IMR-90 (cell line): ENCODE measurements at regions not wholly inside any gene's neighbourhood (a gene's known extent, or its start where the extent isn't known, plus 50 kb on each side); places are given as distances from the start of the nearest gene placed in this dataset.

Experiments
- ATAC-seq: fragments of 200-7000 bp; cut with Tn5 transposase; 2 replicates; pipeline ENCODE4 v1.9.1; 2020; ENCODE audit warnings: low read depth, mild to moderate bottlenecking, moderate library complexity
- BruUV-seq: library from RNA; stranded (reverse); fragments of 400-500 nt; replicated peaks from 2 replicates; lab custom pipeline; 2021; lab: Mats Ljungman, UMichigan
- CTCF ChIA-PET: fragments of 300-600 bp; formaldehyde crosslinking; extraction: SDS; loops from one replicate; lab custom pipeline; 2021; ENCODE audit warnings: antibody characterized with exemption; lab: Yijun Ruan, JAX
- POLR2A ChIA-PET: fragments of 300-600 bp; sonication (Branson Sonifier 250); formaldehyde crosslinking; loops from one replicate; lab custom pipeline; 2022; ENCODE audit warnings: antibody characterized with exemption; ENCODE audit not compliant: unreplicated experiment; lab: Charles Lee
- DNase-seq: peaks from one replicate; pipeline ENCODE4 v3.0.0; 2013
- H2AFZ ChIP-seq: replicated peaks from 2 replicates; pipeline ENCODE3; 2013; ENCODE audit warnings: low read length, mild to moderate bottlenecking; ENCODE audit not compliant: poor library complexity
- H2AK5ac ChIP-seq: 2 replicates; pipeline ENCODE4 v1.6.1; 2013; ENCODE audit warnings: low read depth, low read length, inconsistent platforms
- H2AK9ac ChIP-seq: replicated peaks from 2 replicates; pipeline ENCODE3; 2013; ENCODE audit warnings: mild to moderate bottlenecking, low read depth, low read length, moderate library complexity; ENCODE audit not compliant: poor library complexity
- H2BK120ac ChIP-seq: 2 replicates; pipeline ENCODE4 v1.6.1; 2013; ENCODE audit warnings: low read depth, low read length, inconsistent platforms
- H2BK15ac ChIP-seq: 3 replicates; pipeline ENCODE4 v1.6.1; 2013; ENCODE audit warnings: low read depth, low read length, inconsistent platforms
- H2BK20ac ChIP-seq: 2 replicates; pipeline ENCODE4 v1.6.1; 2013; ENCODE audit warnings: low read depth, mild to moderate bottlenecking, inconsistent platforms, low read length, moderate library complexity
- H2BK5ac ChIP-seq: 2 replicates; pipeline ENCODE4 v1.6.1; 2013; ENCODE audit warnings: mild to moderate bottlenecking, low read depth, low read length, inconsistent platforms; ENCODE audit not compliant: poor library complexity, severe bottlenecking
- H3K14ac ChIP-seq: replicated peaks from 2 replicates; pipeline ENCODE4 v1.6.1; 2013; ENCODE audit warnings: low read depth, low read length, inconsistent platforms
- H3K18ac ChIP-seq: 2 replicates; pipeline ENCODE4 v1.6.1; 2013; ENCODE audit warnings: low read depth, low read length, control low read depth
- H3K23ac ChIP-seq: 2 replicates; pipeline ENCODE4 v1.6.1; 2013; ENCODE audit warnings: low read depth, low read length, inconsistent platforms
- H3K27ac ChIP-seq: 2 replicates; pipeline ENCODE4 v1.5.1; 2013; ENCODE audit warnings: mild to moderate bottlenecking, control low read depth, low read length; ENCODE audit not compliant: insufficient read depth
- H3K27me3 ChIP-seq: 2 replicates; pipeline ENCODE4 v1.6.1; 2013; ENCODE audit warnings: low read length; ENCODE audit not compliant: control insufficient read depth, insufficient read depth
- H3K36me3 ChIP-seq: 2 replicates; pipeline ENCODE4 v1.6.1; 2013; ENCODE audit warnings: low read length, mixed read lengths; ENCODE audit not compliant: control insufficient read depth, insufficient read depth
- H3K4ac ChIP-seq: 2 replicates; pipeline ENCODE4 v1.6.1; 2013; ENCODE audit warnings: low read depth, low read length, inconsistent platforms
- H3K4me1 ChIP-seq: 2 replicates; pipeline ENCODE4 v1.6.1; 2013; ENCODE audit warnings: low read length, mixed read lengths; ENCODE audit not compliant: control insufficient read depth, insufficient read depth
- H3K4me2 ChIP-seq: 2 replicates; pipeline ENCODE4 v1.6.1; 2013; ENCODE audit warnings: low read depth, mild to moderate bottlenecking, control low read depth, low read length, moderate library complexity
- H3K4me3 ChIP-seq: 2 replicates; pipeline ENCODE4 v1.5.1; 2013; ENCODE audit warnings: low read depth, mild to moderate bottlenecking, control low read depth, low read length, moderate library complexity; ENCODE audit not compliant: insufficient read depth
- H3K56ac ChIP-seq: 2 replicates; pipeline ENCODE4 v1.6.1; 2013; ENCODE audit warnings: low read length, inconsistent platforms; ENCODE audit not compliant: insufficient read depth; ENCODE audit errors: extremely low read depth
- H3K79me1 ChIP-seq, 2 experiments: 2 replicates each; pipeline ENCODE4 v1.6.1; 2013; ENCODE audit warnings: low read length in 2 of 2, inconsistent platforms in 1 of 2, low read depth in 1 of 2
- H3K9ac ChIP-seq: 2 replicates; pipeline ENCODE4 v1.6.1; 2013; ENCODE audit warnings: low read depth, low read length, control low read depth
- H3K9me1 ChIP-seq: 2 replicates; pipeline ENCODE4 v1.6.1; 2013; ENCODE audit warnings: low read length, inconsistent platforms; ENCODE audit not compliant: insufficient read depth
- H3K9me3 ChIP-seq: 2 replicates; pipeline ENCODE4 v1.6.1; 2013; ENCODE audit warnings: low read length; ENCODE audit not compliant: control insufficient read depth, insufficient read depth
- H4K20me1 ChIP-seq: 2 replicates; pipeline ENCODE4 v1.6.1; 2013; ENCODE audit warnings: low read length, inconsistent platforms; ENCODE audit not compliant: insufficient read depth
- H4K5ac ChIP-seq: 2 replicates; pipeline ENCODE4 v1.6.1; 2013; ENCODE audit warnings: mild to moderate bottlenecking, low read depth, low read length, control low read depth
- H4K8ac ChIP-seq, 2 experiments: 2 replicates each; pipeline ENCODE4 v1.6.1; 2013; ENCODE audit warnings: low read depth in 2 of 2, low read length in 2 of 2, control low read depth in 1 of 2, inconsistent platforms in 1 of 2
- H4K91ac ChIP-seq: 2 replicates; pipeline ENCODE4 v1.6.1; 2013; ENCODE audit warnings: low read depth, low read length, inconsistent platforms; ENCODE audit not compliant: insufficient read depth
- BHLHE40 ChIP-seq: fragments of 150-350 bp; IDR thresholded peaks from 2 replicates; pipeline ENCODE4 v1.6.1; 2016; ENCODE audit warnings: mild to moderate bottlenecking, low read depth, low read length
- CTCF ChIP-seq: conservative IDR thresholded peaks from 2 replicates; pipeline ENCODE4 v1.5.1; 2012; ENCODE audit warnings: mild to moderate bottlenecking, low read depth, low read length, improper control_type of control experiment
- ELK1 ChIP-seq: fragments of 150-350 bp; IDR thresholded peaks from 2 replicates; pipeline ENCODE4 v1.6.1; 2016; ENCODE audit warnings: low read depth, mild to moderate bottlenecking, low read length, moderate library complexity, borderline replicate concordance
- FOS ChIP-seq: fragments of 150-350 bp; IDR thresholded peaks from 2 replicates; pipeline ENCODE4 v1.6.1; 2016; ENCODE audit warnings: low read depth, low read length
- MAFK ChIP-seq: IDR thresholded peaks from 2 replicates; pipeline ENCODE4 v1.6.1; 2012; ENCODE audit warnings: low read depth, low read length, improper control_type of control experiment
- MAZ ChIP-seq: IDR thresholded peaks from 2 replicates; pipeline ENCODE4 v1.6.1; 2012; ENCODE audit warnings: low read depth, mild to moderate bottlenecking, low read length, improper control_type of control experiment, moderate library complexity, borderline replicate concordance
- NFE2L2 ChIP-seq: fragments of 150-350 bp; IDR thresholded peaks from 2 replicates; pipeline ENCODE4 v1.6.1; 2016; ENCODE audit warnings: low read depth, mild to moderate bottlenecking, low read length
- RFX5 ChIP-seq: IDR thresholded peaks from 2 replicates; pipeline ENCODE4 v1.8.0; 2012; ENCODE audit warnings: low read depth, mild to moderate bottlenecking, low read length, moderate library complexity
- SMC3 ChIP-seq: fragments of 150-350 bp; IDR thresholded peaks from 2 replicates; pipeline ENCODE4 v1.6.1; 2016; ENCODE audit warnings: low read depth, mild to moderate bottlenecking, antibody characterized with exemption, low read length, moderate library complexity
- USF2 ChIP-seq: fragments of 150-350 bp; IDR thresholded peaks from 2 replicates; pipeline ENCODE4 v1.6.1; 2017; ENCODE audit warnings: mild to moderate bottlenecking, antibody characterized with exemption, low read length, low read depth
- WGBS, 2 experiments: methylation state at CpG; one replicate each; pipeline versions ENCODE4 v1.1.5 to v1.1.7; 2013; ENCODE audit warnings: missing lambda C conversion rate in 2 of 2; ENCODE audit not compliant: insufficient read length in 1 of 2; ENCODE audit errors: extremely low coverage in 2 of 2; 5-methylcytosine and 5-hydroxymethylcytosine counted together
- dilution Hi-C: fragments of 300-500 bp; cut with HindIII; formaldehyde crosslinking; loops from one replicate; pipeline ENCODE4 v1.14.3; 2018; ENCODE audit warnings: low sequenced_read_pairs; ENCODE audit not compliant: unreplicated experiment
- in situ Hi-C: fragments of 300-500 bp; cut with MboI; formaldehyde crosslinking; loops from 3 replicates; pipeline ENCODE4 v1.14.3; 2019; ENCODE audit warnings: low sequenced_read_pairs, inconsistent platforms, mixed read lengths
- intact Hi-C: fragments of 100-400 bp; cut with micrococcal nuclease; formaldehyde crosslinking; loops from 2 replicates; pipeline ENCODE4 v1.10.0; 2022

- Histone ChIP-seq H3K9me3 (peaks cover 19% of the 10 kb centered on the region), H4K5ac (no peak overlapping the region), H2AK5ac (no peak overlapping the region), H3K56ac (no peak overlapping the region), H2BK5ac (no peak overlapping the region), H3K23ac (no peak overlapping the region), H3K18ac (no peak overlapping the region), H2BK15ac (no peak overlapping the region), H4K20me1 (no peaks in the 10 kb centered on the region), H3K4me2 (no peak overlapping the region), H3K4me1 (no peaks in the 10 kb centered on the region), H3K9me1 (no peaks in the 10 kb centered on the region), H2BK120ac (no peak overlapping the region), H4K8ac (no peak overlapping the region), H4K91ac (no peak overlapping the region), H3K36me3 (no peaks in the 10 kb centered on the region), H3K27ac (no peak overlapping the region), H2BK20ac (no peak overlapping the region), H3K79me1 (no peaks in the 10 kb centered on the region), H3K27me3 (no peaks in the 10 kb centered on the region), H3K14ac (no peak overlapping the region), H3K4me3 (no peak overlapping the region), H2AFZ (no peak overlapping the region), H2AK9ac (no peak overlapping the region), H3K9ac (no peak overlapping the region), H3K4ac (no peak overlapping the region)
- in situ Hi-C loops (no loop called here), dilution Hi-C loops (no loop called here), intact Hi-C loops (no loop called here)
- no CpG with 5 or more reads among the region's 2 CpGs for WGBS, 2 experiments
- BruUV-seq, result no TSS peak
- DNase-seq (no peak), ATAC-seq (no peak)
- ChIA-PET POLR2A (no interaction called here), CTCF (no interaction called here)
- no peak for TF ChIP-seq CTCF
- TF ChIP-seq MAFK, result no peak
- TF ChIP-seq BHLHE40, result no peak
- TF ChIP-seq ELK1, result no peak
- TF ChIP-seq MAZ, result no peak
- TF ChIP-seq USF2, result no peak
- TF ChIP-seq RFX5, result no peak
- no peak for TF ChIP-seq FOS
- no peak for TF ChIP-seq NFE2L2
- TF ChIP-seq SMC3, result no peak
Observed at GRCh38 chr1:166305371-166305770, 138.6 kb upstream of the FAM78B start.
